ENCODE measurements at regions not wholly inside any gene's neighbourhood (a gene's known extent, or its start where the extent isn't known, plus 50 kb on each side); places are given as distances from the start of the nearest gene placed in this dataset.
"Not testable (repeated sequence)": the region's sequence is repeated elsewhere in the genome, so short reads cannot be mapped to it uniquely, and the experiment has no call there.

DNA sequence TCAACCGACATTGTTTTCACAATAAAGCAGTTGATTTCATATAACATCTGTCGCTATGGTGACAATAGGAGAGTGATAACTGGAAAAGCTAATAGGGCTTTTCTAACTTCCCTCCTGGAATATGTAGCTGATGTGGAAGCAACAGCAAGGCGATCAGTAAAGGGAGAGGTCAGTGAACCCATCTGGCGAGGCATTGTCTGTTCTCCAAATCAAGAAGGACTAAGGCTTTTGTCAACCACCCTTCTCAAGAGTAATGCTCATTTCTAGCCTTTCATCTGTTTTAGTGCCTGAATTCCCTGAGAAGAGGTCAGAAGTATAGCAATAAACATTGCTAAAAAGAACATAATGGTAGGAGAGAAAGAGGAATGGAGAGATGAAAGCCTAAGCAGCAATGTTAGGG, 201.3 kb downstream of the AKAP7 start:
- no peak for DNase-seq

DNA sequence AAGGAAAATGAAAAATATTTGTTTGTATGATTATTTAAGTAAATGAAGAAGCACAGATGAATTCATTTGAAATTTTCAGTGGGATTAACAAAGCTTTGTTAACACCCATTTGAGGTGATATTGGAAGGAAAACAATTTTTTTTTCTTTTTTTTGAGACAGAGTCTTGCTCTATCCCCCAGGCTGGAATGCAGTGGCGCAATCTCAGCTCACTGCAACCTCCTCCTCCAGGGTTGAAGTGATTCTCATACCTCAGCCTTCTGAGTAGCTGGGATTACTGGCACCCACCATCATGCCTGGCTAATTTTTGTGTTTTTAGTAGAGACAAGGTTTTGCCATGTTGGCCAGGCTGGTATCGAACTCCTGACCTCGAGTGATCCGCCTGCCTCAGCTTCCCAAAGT, 211.6 kb downstream of the AKAP7 start:
- not testable (repeated sequence) for DNase-seq

DNA sequence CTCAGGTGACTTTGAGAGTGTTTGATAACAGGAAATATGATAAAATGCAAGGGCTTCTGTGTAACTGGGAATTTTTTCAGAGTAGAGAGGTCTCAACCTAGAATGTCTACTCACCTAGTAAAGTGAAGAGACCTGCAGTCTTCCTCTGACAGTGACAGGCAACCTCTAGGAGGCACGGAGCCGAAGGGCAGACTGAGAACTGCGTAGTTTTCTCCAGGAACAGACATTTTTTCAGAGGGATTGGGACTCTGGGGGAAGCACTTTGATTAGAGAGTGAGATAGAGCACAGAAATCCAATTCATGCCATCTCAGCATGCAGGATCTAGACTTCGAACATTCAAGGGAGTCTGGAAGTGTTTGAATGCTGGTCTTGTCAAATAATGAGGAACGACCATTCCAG, 213.3 kb downstream of the AKAP7 start:
- DNase-seq: no peak

DNA sequence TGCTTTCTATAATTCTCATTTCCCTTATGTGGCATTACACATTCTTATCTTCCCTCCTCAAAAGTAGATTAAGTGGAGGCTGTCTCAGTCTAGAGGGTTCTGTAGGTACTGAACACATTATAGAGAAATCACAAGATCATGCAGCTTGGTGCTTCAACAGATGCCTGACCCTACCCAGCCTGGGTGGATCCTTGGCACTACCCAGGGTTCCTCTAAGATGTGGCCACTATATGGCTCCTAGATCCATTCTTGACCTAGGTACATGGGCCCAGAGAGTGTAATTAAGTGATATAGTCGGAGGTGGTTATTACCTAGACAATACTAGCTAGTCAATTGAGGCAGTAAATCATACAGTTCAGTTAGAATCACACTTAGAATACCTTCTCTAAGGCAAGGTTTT, 213.9 kb downstream of the AKAP7 start:
- no peak for DNase-seq

DNA sequence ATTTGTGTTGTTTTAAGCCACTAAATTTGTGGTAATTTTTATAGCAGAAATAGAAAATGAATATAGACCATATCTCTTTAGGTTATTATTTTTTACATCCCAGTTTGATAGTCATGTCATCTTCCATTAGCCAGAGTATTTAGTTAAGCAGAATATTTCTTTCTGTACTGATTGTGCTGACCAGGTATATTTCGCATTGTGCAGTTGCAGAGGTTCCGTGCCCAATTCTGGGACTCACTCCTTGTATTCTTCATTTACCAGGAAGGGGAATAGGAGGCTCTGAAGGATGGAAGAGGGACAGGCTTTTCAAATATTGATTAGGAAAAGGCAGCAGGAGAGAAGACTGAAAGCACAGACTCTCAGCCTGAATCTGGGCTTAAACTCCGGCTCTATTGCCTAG, 217.8 kb downstream of the AKAP7 start:
- DNase-seq: no peak

DNA sequence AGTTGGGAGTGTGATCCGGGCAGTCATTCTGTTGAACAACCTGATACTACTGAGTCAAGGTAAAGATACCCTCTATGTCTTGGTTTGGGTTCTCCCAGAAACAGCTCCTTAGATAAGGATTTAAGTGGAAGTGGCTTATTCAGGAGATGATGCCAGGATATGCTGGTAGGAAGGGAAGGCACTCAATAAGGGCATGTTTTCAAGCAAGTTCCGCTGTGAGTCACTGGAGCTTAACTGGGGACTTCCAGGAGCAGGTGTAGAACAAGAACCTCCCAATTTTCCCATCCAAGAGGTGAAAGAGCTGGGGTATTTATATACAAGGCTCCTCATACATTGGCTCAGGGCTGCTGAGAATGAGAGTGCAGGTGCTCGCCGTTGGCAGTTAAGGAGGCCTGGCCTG, 218.6 kb downstream of the AKAP7 start:
- DNase-seq: no peak

DNA sequence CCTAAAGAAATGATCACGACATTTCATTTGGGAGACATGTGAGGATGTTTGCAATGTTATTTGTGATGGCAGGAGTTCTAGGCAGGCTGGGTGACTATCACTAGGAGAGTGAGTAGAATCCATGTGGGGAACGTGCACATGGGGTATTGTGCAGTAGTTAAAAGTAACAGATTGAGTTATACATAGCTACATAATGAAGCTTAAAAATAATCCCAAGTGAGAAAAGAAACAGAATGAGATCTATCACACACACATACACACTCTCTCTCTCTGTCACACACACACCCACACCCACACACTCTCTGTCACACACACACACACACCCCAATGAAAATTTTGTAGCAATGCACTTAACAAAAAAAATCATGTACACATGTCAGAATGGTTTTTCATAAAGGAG, 218.7 kb upstream of the ARG1 start:
- DNase-seq: no peak

DNA sequence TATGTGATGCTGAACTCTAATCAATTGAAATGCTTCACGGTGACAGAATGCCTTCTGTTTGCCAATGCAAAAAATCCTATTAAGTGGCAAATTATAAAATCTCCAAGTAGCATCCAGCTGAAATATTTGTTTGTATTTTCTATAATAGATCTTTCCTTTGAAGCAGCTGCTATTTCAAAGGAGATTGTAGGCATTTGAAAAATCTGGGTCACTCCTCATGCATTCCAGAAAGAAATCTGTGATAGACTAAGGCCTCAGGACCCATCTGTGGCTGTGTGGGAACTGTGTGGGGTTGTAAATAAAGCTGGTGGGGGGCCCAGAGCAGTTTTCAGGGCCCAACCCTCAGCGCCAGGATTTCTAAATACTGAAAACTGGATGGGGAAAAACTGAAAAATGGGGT, 216.9 kb upstream of the ARG1 start:
- DNase-seq: no peak

DNA sequence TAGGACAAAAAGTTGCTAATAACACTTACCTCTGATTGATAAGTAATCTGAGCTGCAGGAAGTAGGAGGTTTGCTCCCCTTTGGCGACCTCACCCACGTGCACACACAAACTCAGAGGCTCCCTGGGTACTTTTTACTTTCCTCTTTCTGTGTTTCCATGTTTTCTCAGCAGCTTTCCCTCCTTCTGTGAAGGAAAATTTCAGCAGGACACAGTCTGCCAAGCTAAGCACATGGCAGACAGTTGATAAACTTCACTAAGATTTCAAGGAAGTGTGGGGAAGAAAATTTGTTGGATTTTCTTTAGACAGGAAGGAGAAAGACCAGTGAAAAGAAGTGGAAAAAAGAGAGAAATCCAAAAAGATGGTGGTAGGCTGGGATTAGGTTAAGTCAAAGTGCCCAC, 215.5 kb upstream of the ARG1 start:
- no peak for DNase-seq

DNA sequence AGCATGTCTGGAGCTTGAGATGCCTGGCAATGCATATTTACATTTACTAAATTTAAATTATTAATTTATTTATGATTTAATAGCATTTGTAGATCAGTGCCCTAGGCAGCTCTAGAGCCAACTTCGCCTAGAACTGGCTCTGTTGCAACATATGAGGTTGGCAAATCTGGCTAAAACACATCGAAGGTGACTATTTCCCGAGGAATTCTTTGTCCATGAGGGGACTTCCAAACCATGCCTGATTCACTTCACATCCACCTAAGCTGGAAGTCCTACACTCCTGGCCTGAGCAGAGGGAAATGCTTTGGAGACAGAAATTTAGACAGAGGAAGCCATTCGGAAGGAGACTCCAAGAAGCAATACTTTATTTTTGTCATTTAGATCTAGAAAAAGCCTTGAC, 211.0 kb upstream of the ARG1 start:
- DNase-seq: no peak

DNA sequence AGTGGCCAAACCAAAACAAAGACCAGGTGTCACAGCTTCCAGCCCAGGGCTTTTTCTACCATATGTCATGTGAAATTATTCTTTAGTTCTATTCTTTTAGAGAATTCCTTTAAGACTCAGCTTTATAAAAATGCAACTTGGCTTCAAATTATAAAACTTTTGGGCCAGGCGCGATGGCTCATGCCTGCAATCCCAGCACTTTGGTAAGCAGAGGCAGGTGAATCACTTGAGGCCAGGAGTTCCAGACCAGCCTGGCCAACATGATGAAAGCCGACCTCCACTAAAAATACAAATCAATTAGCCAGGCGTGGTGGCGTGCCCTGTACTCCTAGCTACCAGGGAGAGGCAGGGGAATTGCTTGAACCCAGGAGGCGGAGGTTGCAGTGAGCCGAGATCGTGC, 210.3 kb upstream of the ARG1 start:
- DNase-seq: no peak

DNA sequence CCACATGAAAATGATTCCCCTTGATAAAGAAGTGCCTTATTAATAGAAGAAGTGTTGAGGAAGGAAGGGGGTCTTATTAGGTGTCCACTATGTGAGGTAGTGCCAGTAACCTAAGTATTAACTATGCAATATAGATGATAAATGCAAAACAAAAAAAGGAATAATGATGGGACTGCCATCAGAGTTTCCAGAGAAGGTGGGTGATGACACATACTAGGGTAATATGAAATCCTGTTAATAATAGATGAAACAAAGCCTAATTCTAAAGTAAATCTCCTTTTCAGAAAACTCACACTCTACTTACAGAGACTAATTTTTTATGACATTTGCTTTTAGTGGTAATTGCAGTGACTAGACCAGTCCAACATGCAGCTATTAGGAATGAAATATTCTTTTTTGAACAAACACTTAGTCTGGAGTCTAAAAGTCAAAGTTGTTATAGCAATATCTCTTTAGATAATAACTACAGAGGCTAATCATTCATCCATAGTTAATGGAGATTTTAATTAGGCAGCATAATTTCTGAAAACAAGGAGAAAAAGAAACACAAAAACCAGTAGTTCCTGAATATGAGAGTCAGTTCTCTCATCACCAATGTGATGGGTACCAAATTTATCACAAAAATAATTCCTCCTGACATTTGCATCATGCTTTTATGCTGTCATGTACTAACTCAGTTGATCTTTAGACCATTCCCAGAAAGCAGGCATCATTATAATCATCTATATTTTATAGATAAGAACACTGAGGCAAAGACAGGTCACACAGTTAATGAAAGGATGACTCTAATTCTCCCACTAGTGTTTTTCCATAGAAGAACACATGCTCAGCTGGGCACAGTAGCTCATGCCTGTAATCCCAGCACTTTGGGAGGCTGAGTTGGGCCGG, 208.8 kb upstream of the ARG1 start:
- no peak for DNase-seq

DNA sequence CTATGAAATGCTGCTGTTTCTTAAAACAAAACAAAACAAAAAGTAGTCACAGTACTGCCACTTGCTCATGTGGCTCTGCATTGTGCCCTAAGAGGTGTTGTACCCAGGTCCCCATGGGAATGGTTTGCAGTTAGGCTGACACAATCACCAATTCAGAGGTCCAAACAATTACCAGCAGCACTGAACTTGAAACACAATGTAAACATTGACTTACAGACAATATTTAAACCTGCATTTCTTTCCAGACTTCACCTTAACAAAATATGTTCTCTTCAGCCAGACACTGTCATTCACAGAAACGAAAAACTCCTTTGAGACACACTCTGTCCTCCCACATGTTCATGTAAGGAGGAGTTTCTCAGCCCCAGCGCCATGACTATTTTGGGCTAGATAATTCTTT, 206.8 kb upstream of the ARG1 start:
- DNase-seq: no peak

DNA sequence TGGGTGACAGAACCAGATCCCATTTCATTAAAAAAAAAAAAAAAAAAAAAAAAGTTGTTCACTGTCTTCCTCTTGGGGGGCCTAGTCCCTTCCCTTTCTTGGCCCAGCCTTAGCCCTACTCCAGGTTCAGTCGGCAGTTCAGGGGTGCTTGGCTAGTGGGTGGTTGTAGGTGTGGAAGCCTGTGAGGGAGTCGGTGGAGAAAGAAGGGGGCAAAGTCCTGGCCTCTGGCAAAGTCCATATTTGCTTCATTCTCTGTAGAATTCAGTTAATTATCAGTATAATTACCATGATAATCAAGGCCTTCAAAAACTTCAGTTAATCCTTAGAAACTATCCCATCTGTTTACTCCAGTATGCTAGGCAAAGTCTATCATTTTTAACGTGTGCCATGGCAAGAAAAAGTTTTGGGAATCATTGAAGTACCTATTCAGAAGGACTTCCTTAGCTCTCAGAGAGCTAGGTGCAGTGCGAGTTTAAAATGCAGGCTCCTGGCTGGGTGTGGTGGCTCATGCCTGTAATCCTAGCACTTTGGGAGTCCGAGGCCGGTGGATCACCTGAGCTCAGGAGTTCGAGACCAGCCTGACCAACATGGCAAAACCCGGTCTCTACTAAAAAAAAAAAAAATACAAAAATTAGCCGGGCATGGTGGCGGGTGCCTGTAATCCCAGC, 205.7 kb upstream of the ARG1 start:
- no peak for DNase-seq

DNA sequence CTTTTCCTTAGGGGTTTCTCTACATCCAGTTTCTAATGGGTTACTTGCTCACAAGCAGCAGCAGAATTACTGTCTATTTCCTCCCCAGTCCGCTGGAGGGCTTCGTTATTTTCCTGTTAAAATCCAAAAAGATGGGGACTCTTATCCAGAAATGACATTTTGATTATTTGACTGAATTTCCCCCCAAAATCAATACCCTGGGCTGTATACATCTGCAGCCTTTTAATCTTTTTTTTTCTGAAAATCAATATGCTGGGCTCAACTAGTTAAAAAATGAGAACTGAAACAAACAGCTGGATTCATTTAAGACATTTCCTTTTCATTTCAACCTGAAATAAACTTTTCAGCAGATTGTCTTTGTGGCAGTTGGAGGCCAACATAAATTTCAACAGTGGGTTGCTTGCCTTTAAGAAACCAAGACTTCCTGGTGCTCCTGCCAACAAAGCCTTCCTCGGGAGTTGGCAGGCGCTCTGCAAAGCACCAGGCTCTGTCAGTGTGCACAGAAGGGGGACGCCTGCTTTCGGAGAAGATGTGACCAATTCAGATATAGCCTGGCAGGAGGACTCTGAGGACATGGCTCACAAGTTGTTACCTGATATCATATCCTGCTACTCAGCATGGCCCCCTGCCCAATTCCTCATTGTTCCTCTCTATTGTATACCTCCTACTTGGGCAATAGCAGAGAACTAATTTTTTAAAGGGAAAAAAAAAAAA, 204.7 kb upstream of the ARG1 start:
- no peak for DNase-seq

DNA sequence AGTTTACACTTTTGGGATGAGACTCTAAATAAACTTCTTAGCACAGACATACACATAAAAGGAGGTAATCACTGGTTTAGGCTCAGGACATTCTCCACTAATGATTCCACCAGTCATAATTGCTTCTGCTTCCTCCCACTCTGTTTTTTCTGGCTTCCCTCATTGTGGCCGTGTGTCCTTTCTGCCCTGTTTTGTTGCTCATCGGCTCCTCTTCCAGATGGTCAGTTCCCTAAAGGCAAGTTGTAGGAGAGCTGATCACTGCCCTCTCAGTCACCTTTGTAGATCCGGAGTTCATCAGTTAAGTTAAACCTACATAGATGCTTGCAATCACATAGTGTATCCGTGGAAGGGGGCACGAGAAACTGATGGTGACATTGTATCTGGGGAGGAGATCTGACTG, 200.5 kb upstream of the ARG1 start:
- no peak for DNase-seq

DNA sequence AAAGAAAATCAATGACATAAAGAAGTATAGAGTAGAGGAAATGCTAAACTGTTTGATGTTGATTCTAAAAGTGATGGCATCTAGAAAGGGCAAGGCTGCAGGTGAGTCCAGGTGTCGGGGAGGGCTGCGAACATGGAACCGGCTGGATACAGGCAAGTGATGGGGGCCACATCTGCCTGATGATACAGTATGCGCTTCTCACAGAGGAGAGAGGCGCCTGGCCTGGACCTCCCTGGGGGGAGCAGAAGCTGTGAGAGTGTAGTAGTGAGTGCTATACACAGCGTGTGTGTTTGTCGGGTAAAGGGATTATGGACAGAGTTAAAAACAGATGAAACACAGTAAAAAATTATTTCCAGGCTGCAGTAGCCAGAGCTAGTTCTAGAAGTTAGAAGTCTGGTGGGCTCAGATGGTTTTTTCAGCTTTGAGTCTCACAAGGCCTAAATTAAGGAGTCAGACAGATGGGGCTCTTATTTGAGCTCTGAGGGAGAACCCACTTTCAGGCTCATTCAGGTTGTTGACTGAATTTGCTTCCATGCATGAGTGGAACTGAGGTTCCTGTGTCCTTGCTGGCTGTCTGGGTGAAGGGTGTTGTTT, 195.8 kb upstream of the ARG1 start:
- no peak for DNase-seq

DNA sequence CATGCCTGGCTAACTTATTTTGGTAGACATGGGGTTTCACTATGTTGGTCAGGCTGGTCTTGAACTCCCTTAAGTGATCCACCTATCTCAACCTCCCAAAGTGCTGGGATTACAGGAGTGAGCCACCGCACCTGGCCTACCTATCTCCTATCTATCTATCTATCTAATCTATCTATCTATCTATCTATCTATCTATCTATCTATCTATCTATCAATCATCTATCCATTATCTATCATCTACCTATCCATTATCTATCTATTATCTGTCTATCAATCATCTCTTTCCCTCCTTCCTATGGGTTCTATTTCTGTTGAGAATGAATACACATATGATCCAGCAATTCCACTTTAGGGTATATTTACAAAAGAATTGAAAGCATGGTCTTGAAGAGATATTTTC, 194.2 kb upstream of the ARG1 start:
- no peak for DNase-seq

DNA sequence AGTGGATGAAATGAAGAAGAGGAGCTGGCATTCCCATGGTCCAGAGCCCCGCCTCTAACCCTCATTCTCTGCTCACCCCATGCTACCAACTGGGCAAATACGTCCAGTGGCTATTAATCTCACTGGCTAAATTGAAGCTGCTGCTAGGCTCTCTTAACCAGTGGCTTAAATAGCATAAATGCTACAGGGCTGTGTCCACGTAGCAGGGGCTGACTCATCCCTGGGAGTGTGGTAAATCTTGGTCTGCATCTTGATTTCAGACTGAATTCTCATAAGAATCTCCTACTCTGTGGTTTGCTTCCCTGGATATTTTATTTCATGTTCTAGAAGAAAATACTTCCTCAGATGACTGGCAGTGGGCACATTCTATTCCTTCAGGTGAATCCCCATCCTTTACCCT, 193.1 kb upstream of the ARG1 start:
- DNase-seq: no peak

DNA sequence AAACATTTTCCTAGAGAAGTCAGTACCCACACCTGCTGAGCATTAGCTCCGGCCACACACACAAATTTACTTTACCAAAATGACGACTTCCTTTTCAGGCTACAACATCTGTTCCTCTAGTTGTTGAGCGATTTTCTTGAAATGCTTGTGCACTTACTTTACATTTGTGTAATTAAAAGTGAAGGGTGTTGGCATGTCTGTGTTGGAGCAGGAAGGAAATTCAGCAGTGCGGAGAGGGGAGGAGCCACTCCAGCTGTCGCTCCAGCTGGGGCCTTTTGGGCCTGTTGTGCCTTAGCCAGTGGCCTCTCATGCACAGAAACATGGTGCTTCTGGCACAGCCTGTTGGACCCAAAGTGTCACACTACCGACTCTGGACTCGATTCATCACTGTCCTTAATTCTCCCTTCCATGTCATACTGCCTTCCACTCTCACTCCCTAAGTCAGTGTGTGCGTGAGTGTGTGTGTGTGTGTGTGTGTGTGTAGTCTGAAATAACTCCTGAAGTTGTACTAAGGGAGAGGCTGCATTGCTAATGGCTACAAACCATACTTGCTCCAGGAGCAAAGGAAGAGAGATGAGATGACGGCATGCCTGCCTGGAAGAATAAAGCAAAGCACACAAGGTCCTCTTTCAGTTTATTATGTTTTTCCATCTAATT, 191.8 kb upstream of the ARG1 start:
- DNase-seq: peak; percentile 34

DNA sequence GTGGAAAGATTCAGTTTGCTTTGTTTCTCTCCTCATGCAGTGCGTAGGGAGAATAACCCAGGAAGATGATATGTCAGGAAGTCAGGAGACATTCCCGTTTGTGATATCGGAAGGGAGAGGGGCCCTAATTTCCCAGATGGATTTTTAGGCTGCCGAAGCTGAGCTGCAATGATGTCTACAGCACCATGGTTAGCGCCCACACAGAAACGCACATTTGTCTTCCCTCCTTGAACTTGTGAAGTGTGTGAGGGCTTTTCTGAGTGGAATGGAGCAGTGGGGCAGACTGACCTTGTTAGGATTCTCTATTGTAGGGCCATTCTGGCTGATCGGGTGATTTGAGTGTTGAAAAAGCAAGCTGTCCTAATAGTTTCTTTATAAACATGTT, 191.3 kb upstream of the ARG1 start:
- DNase-seq: no peak

DNA sequence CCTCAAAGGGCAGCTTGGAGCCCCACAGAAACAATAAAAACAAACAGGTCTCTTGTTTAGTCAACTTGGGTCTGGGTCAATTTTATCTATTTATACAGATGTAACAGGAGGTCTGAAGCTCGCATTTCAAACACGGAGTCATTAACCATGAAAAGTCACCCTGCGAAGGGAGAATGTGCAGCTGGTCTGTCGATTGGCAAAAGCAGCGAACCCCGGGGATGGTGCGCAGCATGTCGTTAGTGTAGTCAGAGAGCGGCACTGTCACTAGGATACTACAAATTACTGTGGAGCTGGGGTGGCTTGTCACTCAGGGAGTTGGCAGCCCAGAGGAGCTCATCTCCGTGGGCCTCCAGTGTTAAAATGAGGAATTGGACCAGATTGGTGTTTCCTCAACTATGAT, 190.4 kb upstream of the ARG1 start:
- DNase-seq: no peak
